C4-2B (cell line): ENCODE measurements at regions not wholly inside any gene's neighbourhood (a gene's known extent, or its start where the extent isn't known, plus 50 kb on each side); places are given as distances from the start of the nearest gene placed in this dataset.

ENCODE experiments used
- H3K27ac ChIP-seq: fragments of 450-650 bp; 2 replicates; pipeline ENCODE4 v1.5.1; 2017
- CTCF ChIP-seq: fragments of 450-650 bp; conservative IDR thresholded peaks from 2 replicates; pipeline ENCODE4 v1.5.1; 2017; ENCODE audit warnings: mild to moderate bottlenecking
- ZFX ChIP-seq: fragments of 450-650 bp; IDR thresholded peaks from 2 replicates; pipeline ENCODE4 v1.6.1; 2017

- no peak for TF ChIP-seq CTCF
- H3K27ac ChIP-seq, result no peak overlapping the region
These were observed 1465.6 kb upstream of the ZEB2 start for GRCh38 chr2:145985517-145985916.

- H3K27ac ChIP-seq, result no peak overlapping the region
- TF ChIP-seq CTCF, result no peak
- TF ChIP-seq ZFX, result no peak
These were observed 1464.7 kb upstream of the ZEB2 start for GRCh38 chr2:145984580-145984979.

- H3K27ac ChIP-seq, result no peak overlapping the region
- TF ChIP-seq ZFX, result no peak
- no peak for TF ChIP-seq CTCF
These were observed 1460.4 kb upstream of the ZEB2 start for GRCh38 chr2:145980318-145980717.

- TF ChIP-seq CTCF, result no peak
- no peak for TF ChIP-seq ZFX
- no peak overlapping the region for H3K27ac ChIP-seq
These were observed 1455.5 kb upstream of the ZEB2 start for GRCh38 chr2:145975406-145975805.

GRCh38 chr2:145961846-145962245 lies 1441.9 kb upstream of the ZEB2 start:
- H3K27ac ChIP-seq, result no peak overlapping the region
- TF ChIP-seq CTCF (no peak), ZFX (no peak)

GRCh38 chr2:145960479-145961163 lies 1440.7 kb upstream of the ZEB2 start:
- no peak for TF ChIP-seq ZFX
- no peak for TF ChIP-seq CTCF

GRCh38 chr2:145958611-145959010 lies 1438.7 kb upstream of the ZEB2 start:
- H3K27ac ChIP-seq, result no peak overlapping the region
- TF ChIP-seq ZFX, result no peak
- TF ChIP-seq CTCF, result no peak

More at GRCh38 chr2:145960479-145961163, 1440.7 kb upstream of the ZEB2 start:
- H3K27ac ChIP-seq, result no peak overlapping the region
